ENCODE measurements at regions not wholly inside any gene's neighbourhood (a gene's known extent, or its start where the extent isn't known, plus 50 kb on each side); places are given as distances from the start of the nearest gene placed in this dataset.

DNA sequence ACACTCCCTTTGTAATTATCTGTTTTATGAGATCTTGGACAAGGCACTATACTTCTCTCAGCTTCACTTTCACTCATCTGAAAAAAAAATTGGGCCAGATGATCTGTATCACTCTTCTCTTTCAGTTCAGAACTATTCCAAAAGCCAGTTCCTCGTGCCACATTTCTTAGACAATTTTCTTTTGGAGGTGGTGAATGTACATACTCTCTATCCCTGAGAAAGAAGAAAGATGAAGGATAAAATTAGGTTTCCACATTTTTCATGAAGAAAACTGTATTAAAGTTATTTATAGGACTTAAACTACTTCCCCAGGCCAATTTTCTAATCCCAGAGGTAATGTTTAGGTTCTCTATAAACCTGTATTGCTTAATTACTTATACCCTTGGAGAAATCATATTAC, 171.6 kb downstream of the SLC6A15 start:
- no peak for ATAC-seq

DNA sequence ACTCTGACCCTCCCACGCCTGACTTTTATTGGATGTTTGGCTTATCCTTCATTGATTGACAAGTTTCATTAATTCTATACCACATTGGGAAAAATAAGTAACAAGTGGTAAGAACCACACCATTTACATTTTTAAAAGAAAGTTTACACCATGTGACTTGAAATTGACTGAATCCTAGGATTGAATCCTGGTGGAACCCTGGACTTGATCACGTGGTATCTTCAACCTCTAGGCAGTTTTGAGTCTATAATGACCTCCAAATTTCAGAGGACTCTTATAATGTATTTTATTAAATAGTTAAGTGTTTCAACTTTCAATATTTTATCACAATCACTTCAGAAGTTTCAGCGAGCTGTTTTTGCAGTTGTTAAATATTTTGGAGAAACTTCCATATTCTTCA, 172.0 kb downstream of the SLC6A15 start:
- ATAC-seq: no peak

- peak; percentile 81 for ATAC-seq
Observed at GRCh38 chr12:84738481-84738972, 174.1 kb downstream of the SLC6A15 start.

DNA sequence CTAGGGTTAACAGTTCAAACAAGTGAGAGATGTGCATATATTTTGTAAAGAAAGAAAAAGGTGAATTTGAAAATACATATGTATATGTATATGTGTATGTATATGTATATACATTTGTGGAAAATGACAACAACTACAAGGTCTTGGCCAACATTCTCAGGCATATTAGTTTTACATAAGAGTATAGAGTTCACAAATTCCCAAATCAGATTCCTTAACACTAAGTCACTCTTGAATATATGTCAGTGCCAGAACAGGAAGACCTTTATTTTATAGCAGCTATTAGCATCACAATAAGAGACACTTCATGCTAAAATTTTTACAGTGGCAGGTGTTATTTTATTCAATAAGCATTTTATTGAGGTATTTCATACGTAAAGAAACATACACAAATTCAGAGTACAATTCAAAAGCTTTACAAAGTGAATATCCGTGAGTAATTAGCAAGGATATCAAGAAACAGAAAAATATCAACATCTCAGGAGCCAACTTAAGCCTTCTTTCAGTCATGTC, 179.7 kb downstream of the SLC6A15 start:
- ATAC-seq: no peak

GRCh38 chr12:84730561-84731162, 181.9 kb downstream of the SLC6A15 start:
- ATAC-seq: no peak

- ATAC-seq: no peak
Observed at GRCh38 chr12:84727961-84728360, 184.6 kb downstream of the SLC6A15 start.

- no peak for ATAC-seq
Observed at GRCh38 chr12:84726780-84727179, 185.8 kb downstream of the SLC6A15 start.

DNA sequence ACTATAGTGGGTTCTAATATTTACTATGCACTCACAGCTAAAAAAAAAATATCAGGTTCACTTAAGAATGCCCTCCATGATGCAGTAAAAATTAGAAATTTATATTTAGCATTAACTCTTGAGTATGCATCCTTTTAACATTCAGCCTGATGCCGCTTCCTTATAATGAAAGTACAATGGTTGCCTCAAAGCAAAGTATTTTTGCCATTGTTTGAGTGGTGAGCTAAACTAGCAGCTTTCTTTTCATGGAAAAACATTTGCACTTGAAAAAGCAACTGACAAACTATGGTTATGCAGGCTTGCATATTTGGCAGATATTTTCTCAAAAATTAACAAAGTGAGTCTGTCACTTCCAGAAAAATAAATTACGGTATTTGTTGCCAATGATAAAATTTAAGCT, 188.6 kb downstream of the SLC6A15 start:
- ATAC-seq: no peak

DNA sequence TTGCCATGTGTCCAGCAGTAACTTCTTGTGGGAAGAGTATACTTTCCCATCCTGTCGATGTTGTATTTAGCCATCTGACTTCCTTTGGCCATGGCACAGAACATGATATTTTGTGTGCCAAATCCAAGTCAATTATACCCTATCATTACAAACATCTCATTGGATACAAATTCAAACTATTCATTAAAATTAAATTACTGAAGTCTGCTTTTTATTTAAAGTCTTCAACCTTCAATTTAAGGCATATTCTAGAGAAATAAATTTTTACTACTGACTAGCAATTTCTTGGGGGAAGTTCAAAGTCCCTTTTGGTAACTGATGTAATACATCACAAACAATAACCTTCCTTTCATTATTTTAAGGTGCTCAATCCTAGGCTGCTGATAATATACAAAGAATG, 192.6 kb downstream of the SLC6A15 start:
- ATAC-seq: no peak

DNA sequence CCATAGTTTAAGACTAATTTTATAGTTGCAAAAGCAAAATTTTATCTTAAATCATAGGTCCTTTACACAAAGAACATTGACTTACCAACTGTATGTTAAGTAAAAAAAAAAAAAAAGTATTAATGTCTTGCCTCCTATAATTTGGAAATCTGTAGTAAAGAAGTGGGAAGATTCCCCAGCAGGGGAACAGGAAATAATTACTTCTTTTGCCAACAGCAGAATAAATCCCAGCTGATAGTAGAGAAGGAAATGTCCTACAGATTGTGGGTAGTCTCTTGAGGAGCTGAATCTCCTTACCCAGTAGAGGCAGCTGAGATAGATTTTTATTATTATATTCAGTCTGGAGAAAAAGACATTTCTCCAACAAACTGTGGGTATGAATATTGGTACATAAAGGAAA, 193.7 kb downstream of the SLC6A15 start:
- no peak for ATAC-seq

DNA sequence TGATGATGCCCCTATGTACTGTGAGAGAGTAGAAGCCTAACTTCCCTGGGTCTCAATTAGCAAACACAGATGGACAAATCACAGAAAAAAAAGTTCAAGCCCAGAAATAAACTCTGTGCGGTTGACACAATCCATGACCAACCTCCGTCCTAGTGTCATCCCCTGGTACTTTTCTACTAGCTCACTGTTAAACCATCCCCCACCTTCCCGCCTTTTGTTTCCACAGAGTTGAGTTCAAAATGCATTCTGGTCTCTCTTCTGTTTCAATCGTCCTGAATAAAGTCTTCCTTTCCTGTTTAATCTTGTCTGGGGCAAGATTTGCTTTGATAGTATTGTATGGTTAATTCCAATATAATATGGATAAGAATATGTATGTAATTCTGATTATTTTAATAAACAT, 199.9 kb downstream of the SLC6A15 start:
- no peak for ATAC-seq

GRCh38 chr12:84706374-84706773, 206.2 kb downstream of the SLC6A15 start:
- no peak for ATAC-seq

GRCh38 chr12:84704856-84705255, 207.7 kb downstream of the SLC6A15 start:
- no peak for ATAC-seq

- ATAC-seq: no peak
Observed at GRCh38 chr12:84702001-84702400, 210.6 kb downstream of the SLC6A15 start.

GRCh38 chr12:84701041-84701440, 211.6 kb downstream of the SLC6A15 start:
- no peak for ATAC-seq

- no peak for ATAC-seq
Observed at GRCh38 chr12:84698576-84699333, 213.8 kb downstream of the SLC6A15 start.

DNA sequence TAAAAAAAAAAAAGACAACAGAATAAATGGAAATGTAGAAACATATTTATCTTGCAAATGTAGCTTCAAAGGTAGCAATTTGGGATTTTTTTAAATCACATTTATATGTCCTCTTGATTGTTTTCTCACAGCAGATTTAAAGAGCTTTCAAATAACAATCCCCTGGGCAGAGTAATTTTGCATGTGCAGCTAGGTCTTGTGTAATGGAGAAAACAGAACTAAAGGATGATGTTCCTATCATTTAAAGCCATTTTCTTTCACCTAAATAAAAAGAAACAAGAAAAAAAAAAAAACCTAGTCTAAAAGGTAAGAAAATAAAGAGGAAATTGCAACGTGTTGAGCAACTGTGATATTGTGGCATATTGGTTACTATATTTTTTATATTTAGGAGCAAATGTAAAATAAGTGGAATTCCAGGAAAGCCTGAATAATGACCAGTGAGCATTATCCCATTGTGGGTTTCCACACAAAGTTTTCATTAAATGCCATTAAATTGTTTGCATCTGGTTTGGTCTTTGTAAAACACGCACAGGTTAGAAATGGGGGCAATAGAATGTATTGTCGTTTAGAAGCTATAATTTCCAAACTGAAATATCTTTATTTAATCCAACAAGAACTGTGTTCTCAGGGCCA, 215.6 kb downstream of the SLC6A15 start:
- ATAC-seq: no peak

DNA sequence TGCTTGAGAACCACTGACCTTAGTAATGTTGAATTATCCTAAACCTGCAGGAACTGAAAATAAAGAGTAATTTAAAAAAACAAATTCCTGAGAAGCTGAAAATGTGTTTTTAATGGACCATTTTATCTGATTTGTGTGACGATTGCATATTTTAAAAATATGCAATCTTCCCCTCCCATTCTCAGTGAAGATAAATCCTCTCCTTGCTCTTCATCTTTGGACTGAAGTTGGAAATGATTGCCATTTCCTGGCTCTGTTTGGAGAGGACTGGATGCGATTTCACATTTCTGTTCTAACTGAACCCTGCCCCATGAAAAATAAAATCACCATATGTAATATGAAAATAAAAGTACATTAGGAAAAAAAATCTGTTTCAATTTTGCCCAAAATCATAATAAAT, 216.3 kb downstream of the SLC6A15 start:
- ATAC-seq: no peak

GRCh38 chr12:84694116-84694515, 218.5 kb downstream of the SLC6A15 start:
- no peak for ATAC-seq

DNA sequence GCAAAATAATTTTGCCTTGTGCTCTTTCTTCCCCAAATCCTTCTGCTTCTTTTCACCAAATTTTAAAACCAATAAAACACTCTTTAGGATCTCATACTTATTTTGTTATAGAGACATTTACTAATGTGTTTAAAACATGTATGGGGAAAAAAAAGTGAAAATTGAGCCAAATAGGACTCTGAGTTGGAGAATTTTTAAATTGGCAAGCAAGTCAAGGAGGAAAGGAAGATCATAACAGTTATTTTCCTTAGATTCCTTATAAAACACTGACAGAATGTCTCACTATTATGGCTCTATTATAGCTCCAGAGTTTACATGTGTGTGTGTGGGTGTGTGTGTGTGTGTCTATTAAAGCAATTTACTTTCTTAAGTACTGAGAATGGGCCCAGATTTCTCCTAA, 220.5 kb downstream of the SLC6A15 start:
- no peak for ATAC-seq

DNA sequence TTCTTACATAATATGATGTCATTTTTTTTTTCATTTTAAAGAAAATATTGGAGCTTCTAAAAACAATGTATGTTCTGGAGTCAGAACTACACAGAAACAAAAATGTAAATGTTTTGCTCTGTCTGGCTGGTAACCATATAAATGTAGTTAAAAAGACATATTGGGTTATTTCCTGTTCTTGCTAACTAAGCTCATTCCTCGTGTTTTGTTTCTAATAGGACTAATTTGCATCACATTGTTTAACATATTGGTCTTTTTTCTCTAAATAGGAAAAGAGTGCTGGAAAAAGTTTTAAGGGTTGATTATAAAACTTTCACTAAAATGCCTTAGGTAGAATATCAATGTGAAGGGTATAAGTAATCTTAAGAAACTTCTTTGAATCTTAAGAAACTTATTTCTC, 221.3 kb downstream of the SLC6A15 start:
- ATAC-seq: no peak

DNA sequence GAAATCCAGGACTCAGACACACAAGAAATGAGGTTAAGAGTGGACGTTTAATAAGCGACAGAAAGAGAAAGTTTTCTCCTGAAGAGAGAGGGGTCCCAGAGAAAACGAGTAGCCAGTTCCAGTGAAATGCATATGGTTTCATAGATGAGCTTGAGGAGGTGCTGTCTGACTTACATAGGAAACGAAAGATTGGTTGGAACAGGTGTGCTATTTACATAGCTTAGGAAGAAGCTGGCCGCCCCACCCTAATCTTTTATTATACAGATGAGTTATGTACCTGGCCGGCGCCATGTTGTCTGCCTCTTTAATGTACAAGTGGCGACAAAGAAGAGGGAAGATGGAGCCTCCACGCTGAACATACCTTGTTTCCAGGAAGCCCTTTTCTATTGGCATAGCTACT, 223.0 kb downstream of the SLC6A15 start:
- ATAC-seq: no peak

DNA sequence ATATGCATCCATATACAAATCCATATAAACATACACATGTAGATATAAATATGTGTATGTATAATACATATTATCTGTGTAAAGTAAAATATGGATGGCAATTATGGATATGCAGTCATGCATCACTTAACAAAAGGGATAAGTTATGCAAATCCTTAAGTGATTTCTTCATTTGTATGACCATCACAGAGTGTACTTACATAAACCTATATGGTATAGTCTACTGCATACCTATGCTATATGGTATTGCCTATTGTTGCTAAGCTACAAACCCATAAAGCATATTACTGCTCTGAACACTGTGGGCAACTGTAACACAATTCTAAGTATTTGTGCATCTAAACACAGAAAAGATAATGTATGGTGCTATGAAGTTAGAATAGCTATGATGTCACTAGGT, 227.2 kb downstream of the SLC6A15 start:
- ATAC-seq: no peak

DNA sequence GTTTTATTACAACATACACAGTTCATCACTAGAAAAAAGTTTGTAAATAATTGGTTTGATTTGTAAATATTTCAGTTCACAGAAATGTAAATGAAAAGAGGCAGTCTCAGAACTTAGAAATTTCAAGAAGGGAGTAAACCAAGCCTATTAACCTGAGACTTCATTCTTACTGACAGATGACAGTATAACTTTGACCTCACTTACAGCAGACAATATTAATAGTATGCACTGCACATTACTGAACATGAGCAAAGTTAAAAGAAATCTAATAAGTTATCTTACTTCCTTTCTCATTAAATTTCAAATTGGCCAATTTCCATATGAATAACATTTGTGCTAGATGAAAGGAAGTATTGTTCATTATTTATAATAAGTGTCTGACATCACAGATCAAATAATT, 235.8 kb downstream of the SLC6A15 start:
- no peak for ATAC-seq
